Stimulated activated CD4-positive, alpha-beta T cell treated with anti-CD3 and anti-CD28 coated beads, Interleukin-2, amount 100 ng/mL, for 24 hours (primary cell): ENCODE measurements at regions not wholly inside any gene's neighbourhood (a gene's known extent, or its start where the extent isn't known, plus 50 kb on each side); places are given as distances from the start of the nearest gene placed in this dataset.
"Not testable (repeated sequence)": the region's sequence is repeated elsewhere in the genome, so short reads cannot be mapped to it uniquely, and the experiment has no call there.

Experiments
- DNase-seq, 2 donors: peaks; one replicate each; pipeline ENCODE4 v3.0.0-alpha.2; 2020

DNA sequence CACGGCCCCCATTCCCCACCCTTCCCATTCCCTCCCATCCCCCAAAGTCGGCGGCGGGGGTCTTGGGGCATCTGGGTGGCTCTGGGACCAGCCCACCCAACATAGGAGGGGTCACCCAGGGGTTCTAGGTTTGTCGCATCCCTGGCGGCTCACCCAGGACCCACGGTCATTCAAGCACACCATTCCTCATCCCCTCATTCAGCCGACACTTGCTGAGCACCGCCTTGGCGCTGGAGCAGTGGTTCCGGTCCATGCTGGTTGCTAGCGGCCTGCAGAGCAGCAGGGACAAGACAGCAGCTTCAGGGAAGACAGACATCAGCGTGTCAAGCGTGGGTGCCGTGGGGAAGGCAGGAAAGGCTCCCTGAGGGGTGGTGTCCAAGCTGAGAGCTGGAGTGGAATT is 50.5 kb upstream of the OTOS start:
- DNase-seq: no peak

DNA sequence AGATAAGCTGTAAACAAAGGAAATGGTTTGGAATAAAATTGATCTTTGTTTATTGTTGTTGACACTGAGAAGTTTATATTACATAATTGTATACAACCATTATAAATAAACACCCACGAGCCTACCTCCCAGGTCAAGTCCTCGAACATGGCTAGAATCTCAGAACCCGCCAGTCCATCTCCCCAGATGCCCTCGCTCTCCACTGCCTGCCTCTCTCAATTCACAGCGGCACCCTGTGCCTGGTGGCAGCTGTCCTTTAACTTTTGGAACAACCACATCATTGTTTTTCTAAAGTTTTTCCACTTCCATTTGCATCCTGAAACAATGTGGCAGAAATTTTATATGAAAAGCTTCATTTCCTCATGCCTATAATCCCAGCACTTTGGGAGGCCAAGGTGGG is 52.2 kb upstream of the OTOS start:
- DNase-seq: no peak

DNA sequence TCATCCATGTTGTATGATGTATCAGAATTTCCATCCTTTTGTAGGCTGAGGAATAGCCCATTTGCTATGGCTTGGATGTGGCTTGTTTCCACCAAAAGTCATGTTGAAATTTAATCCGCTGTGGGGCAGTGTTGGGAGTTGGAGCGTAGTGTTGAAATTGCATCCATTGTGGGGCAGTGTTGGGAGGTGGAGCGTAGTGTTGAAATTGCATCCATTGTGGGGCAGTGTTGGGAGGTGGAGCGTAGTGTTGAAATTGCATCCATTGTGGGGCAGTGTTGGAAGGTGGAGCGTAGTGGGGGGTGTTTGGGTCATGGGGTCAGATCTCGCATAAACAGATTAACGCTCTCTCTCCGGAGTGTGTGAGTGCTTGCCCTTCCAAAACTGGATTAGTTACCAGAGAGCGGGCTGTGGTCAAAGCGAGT is 53.9 kb upstream of the OTOS start:
- DNase-seq: not testable (repeated sequence)

DNA sequence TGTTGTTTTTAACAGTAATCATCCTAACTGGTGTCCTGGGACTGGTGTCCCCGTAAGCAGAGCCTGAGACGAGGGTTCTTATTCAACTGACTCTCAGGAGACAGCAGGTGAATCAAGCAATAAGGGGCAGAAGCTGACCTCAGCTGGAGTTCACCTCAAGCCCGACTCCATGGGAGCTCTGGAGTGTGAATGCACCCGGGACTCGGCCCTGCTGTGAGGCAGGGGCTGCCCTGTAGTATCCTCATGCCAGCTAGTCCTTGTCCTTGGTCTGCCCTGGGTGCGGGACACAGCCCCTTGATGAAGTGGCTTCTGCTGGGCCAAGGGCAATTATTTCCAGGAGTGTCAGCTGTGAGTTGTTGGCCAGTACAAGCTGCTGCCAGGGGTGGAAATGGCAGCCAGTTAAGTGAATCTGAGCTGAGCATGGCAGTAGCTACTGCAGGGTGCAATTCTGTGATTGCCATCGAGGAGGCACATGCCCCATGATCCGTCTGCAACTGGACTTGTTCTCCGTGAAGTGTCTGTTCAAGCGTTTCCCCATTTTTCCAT is 54.9 kb upstream of the OTOS start:
- DNase-seq: no peak

DNA sequence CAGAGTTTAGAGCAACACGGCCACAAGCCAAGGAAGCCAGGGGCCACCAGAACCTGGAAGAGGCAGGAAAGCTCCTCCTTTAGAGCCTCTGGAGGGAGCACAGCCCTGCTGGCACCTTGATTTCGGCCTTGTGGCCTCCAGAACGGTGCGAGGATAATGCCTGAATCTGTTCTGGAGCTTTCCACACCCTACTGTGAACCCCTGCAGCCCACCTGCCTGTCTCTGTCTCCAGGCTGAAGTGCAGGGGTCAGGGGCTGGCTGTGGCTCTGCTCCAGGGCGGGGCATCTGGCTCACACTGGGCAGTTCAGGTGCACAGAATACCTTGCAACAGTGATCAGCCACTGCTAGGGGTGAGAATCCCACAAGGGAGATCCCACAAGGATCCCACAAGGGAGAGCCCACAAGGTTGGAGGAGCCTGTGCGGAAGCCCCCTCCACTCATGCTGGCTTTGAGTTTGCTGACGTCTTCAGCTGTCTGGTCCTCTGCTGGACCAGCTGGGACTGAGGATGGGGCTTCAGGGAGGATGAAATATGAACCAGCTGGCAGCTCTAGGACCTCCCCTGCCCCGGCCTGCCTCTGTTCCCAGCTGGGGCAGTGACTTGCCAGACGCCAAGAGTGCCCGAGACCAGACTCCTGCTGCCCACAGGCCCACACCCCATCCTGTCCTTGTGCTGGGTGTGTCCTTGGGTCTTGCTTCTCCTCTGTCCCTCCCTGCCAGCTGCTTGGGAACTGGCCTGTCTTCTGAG is 56.4 kb upstream of the OTOS start:
- no peak for DNase-seq

DNA sequence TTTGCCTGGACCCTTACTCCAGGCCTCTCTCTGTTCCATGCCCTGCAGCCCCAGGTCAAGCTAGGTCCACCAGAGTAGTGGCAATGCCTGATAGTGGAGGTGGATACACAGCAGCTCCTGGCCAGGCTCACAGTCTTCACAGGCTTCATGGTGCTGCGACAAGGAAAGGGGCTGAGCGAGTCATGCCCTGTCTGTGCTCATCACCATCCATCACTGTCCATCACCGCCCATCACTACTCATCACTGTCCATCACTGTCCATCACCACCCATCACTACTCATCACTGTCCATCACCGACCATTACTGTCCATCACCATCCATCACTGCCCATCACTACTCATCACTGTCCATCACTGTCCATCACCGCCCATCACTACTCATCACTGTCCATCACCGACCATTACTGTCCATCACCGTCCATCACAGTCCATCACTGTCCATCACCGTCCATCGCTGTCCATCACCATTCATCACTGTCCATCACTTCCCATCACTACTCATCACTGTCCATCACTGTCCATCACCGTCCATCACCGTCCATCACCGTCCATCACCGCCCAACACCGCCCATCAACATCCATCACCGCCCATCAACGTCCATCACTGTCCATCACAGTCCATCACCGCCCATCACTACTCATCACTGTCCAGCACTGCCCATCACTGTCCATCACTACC is 57.1 kb upstream of the OTOS start:
- DNase-seq: peak in 1 of 2 donors; percentile 2

DNA sequence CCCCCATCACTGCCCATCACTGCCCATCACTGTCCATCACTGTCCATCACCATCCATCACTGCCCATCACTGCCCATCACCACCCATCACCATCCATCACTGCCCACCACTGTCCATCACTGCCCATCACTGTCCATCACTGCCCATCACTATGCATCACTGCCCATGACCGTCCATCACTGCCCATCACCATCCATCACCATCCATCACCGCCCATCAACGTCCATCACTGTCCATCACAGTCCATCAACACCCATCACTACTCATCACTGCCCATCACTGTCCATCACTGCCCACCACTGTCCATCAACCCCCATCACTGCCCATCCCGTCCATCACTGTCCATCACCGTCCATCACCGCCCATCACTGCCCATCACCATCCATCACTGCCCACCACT is 57.8 kb upstream of the OTOS start:
- peak in 1 of 2 donors; percentile 5 for DNase-seq

DNA sequence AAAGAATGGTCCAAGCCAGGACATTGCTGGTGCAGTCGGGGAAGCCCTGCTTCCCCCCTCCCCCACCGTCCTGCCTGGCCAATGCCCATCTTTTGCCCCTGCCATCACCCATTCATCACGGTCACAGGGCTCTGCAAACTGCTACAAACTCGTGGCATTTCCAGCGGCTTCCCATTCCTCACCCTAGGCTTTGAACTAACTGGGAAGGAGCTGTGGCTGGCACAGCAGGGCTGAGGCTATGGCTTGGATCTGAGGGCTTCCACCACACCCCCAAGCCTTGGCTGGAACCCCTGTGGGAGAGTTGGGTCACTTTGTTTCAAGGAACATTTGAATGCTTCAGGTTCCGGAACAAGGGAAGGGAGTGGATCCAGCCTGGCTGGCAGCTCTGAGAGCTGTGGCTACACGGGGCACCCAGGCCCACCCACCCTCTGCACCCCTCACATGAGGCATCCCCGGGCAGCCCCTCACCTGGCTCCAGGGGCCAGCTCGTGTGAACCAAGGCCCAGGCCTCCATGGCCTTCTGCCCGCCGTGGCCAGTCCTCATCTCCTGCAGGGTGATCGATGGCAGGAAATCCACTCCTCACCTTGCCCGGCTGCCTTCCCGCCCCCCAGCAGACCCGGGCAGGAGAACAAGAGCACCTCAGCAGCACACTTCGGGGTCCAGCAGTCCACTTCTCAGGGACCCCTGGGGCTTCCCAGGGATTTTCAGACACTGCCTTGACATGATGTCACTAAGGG is 58.8 kb upstream of the OTOS start:
- peak in 1 of 2 donors; percentile 11 for DNase-seq

DNA sequence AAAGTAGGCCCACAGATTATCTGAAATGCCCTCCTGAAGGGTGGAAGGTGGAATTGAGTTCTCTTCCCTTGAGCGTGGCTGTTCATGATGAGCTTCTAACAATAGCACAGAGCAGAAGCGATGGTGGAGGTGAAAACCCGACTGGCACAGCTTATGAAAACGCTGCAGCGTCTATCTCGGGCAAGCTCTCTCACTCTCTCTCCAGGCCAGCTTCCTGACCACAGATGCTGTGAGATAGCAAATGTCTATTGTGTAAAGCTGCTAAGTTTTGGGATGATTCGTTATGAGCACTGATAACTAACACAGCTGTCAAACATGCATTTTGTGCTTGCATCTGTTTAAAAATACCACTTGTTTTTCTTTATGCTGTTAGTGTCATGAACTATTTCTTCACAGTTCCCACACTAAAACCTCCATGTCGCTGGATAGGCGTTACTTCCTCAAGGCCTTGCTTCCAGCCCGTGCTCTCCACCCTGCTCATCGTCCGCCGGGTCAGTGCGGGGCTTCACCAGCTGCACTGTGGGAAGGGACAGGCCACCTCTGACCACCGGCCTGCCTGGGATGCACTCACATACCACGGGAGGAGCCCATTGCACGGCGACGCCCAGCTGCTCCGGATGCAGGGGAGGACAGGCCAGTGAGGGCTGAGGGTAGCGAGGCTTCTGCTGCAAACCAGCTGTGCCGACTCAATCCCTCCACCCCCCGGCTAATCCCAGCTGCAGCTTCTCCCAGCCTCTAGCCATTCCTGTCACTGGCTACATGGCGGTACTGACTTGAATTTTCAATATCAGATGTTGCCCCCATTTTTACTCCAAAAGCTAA is 60.0 kb upstream of the OTOS start:
- DNase-seq: no peak

DNA sequence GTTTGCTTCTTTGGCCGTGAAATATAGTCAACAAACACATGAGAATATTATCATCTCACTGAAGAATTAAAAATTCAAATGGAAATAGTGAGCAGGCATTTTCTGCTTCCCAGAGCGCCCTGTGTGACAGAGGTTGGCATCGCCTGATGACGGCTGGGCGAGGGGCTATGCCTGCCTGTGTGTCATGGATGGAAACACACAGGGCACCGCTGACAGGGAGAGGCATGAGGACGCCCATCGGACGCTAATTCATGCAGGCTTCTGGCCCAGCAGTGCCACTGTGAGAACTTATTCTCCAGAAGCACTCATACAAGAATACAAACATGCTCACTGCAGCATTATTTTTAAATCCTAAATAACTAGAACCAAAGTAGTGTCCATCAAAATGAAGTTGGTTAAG is 61.4 kb upstream of the OTOS start:
- no peak for DNase-seq

DNA sequence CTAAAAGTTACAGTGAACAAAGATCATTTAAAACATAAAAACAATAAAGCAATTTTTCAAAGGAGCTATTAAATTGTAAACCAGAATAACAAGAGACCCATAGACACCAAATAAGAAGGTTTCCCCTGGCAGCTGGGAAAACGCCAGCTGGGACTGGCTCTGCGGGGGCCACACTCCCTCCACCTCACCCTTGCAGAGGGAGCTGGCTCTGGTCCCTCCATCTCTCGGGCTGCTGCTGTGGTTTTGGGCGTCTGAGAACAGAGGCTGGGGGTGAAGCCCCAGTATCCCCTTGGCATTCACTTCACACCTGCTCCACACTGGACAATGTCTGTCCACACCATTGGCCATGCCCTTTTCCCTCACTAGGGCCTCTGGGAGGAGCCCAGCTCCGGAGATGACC is 62.1 kb upstream of the OTOS start:
- no peak for DNase-seq

DNA sequence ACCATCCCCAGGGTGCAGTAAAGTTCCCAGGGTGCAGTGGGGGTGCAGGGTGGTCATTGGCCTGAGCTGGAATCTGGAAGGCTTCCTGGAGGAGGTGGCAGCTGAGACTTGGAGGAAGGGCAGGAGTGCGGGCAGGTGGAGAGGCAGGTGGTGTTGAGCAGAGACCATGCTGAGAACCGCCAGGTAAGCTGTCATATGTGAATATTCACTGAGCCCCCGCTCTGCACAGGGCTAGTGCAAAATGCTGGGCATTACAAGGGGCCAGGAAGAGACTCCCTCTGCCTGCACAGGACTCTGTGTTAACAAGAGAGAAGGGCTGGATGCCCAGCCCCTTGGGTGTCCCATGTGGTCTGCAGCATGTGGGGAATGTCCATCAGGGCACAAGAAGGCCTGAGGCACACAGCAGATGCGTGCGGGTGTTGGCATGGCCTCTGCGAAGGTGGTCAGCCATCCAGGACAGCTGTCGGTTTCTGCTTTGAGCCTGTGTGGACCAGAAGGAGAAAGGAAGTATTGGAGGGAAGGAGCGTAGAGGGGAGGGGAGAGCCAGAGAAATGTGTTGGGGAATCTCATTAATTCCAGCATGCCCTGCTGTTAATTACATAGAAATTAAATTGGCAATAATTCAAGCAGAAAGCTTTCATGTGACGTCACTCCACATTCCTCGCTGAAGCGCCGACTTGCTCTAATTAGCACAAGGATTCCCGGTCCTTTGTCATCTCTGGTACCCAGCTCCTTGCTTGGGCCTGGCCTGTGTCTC is 62.8 kb upstream of the OTOS start:
- no peak for DNase-seq

DNA sequence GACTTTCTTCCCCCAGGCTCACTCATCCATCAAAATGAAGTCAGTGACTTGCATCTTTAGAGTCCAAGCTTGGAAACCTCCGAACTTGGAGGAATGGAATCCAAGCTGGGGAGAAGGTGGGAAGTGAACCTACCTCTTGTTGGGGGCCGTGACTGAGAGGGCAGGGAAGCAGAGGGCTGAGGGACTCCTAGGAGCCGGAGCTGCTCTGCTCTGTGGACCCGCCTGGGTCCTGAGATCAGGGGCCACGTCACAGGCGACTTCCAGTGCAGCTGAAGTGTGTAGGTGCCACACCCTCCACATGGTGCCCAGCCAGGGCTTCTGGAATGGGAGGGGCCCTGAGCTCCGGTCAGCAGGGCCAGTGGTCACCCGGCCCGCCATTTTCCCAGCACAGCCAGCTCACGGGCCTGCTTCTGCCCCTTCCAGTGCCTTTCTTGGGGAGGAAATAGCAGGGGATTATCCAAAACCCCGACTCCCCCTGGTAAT is 63.4 kb upstream of the OTOS start:
- DNase-seq: no peak

DNA sequence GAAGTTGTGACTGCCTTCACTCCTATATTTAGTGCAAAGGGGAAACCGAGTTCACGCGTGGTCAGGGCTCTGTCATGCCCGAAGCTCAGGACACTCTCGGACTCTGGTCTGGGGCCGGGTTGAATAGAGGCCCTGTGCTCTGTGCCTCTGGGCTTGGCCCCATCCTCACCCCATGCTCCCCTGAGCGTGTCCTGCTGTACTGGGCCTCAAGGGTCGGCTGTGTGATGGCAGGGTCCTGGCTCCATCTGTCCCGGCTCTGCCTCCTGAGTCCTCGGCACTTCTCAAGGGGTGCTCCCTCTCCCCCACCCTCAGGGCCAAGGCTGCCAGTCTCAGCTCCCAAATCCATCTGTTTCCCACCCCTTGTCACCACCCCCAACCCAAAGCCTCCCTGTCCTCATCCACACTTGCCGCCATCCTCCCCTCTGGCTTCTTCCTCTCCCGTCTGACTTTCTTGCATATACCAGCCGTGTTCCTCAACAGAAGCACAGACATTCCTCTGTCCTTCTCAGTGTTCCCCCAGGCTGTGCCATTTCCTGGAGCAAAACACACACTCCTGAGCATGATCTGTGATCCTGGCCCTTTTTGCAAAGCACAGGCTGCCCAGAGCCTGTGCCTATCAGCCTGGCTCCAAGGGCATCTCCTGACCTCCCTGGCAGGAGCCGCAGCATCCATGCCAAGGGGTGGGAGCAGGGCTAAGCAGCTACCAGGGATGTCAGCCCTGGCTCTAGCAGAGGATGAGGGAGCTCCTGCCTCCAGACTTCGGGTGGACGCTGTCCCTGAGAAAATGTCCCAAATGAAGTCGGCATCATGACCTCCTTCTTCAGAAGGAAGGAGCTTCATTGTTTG is 64.2 kb upstream of the OTOS start:
- DNase-seq: no peak

DNA sequence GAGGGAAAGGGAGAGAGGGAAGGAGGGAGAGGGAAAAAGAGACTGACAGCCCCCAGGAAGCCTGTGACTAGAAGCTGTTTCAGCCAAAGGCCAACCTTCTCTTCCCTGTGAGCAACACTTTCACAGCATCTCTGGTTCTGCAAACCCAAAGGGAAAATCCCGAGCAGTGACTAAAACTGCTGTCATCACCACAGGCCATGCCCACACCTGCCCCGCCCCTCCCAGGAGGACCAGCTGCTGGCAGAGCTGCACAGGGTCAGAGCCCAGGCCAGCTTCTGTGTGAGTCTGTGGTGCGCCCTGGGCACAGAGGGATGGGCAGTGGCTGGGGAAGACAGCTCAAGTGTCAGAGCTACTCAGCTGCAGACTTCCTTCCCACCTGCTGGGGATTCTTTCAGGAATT is 64.9 kb upstream of the OTOS start:
- peak; percentile 67 to 78 for DNase-seq

DNA sequence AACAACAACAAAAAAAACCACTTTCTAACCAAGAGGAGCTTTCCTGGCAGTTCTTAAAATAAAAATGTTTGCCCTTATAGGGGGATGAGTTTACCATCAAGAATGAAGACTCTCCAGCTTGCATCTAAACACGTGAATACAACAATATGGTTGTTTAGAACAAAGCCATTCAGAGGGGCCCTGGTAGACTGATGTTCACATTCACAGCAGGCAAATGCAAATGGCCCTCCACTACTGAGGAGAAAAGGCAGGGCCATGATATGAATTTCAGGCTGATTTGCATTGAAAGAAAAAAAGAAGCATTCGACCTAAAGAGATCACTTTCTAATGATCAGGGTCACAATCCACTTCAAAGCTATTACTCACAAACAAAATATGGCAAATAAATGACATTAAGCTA is 65.3 kb upstream of the OTOS start:
- no peak for DNase-seq

DNA sequence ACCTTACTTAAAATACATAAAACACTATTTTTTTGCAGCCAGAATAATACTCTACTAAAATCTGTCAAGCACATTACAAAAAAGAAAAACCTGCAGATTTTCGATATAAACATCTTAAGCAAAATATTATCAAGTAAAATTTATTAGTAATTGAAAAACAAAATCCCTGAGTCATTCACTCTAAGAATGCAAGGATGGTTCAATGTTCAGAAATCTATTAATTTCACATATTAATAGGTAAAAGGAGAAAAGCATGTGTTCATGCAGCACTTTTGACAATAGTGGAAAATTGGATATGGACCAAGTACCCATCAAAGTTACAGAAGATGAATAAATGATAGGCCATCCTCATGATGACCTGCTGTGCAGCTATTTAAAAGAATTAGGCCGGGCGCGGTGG is 66.2 kb upstream of the OTOS start:
- DNase-seq: no peak

DNA sequence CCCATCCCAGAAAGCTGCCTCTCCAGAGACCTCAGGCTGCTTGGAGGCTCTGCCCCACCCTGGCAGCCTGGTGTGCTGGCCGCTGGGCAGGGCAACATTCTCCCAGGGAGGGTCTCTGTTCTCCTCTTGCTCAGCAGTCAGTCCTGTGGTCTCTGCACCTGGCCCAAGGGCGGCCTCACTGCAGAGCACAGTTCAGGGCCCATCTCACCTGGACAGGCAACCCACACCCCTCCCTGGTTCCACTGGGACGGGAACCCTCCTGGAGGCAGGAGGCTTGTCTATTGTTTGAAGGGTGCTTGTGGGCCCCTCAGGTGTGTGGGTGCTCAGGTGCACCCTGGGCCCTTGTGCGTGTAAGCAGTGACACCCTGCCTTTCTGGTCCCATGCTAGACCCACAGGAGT is 67.2 kb upstream of the OTOS start:
- no peak for DNase-seq

DNA sequence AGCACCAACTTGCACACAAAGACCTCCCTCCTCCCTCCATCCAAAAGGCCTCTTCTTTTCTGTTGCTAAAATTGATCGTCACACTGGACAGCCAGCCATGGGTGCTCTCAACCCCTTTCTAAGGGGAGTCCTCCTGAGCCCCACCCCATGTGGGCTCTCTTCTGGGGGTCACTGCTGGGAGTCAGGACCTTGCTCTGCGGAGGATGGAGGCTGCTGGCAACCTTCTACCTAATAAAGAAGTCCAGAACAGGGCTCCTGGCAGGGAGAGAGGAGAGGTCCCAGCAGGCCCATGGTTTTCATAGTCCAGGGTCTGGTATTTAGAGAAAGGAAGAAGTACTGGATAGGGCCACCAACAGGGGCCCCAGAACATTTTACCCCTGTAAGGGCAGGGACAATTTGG is 67.6 kb upstream of the OTOS start:
- no peak for DNase-seq

DNA sequence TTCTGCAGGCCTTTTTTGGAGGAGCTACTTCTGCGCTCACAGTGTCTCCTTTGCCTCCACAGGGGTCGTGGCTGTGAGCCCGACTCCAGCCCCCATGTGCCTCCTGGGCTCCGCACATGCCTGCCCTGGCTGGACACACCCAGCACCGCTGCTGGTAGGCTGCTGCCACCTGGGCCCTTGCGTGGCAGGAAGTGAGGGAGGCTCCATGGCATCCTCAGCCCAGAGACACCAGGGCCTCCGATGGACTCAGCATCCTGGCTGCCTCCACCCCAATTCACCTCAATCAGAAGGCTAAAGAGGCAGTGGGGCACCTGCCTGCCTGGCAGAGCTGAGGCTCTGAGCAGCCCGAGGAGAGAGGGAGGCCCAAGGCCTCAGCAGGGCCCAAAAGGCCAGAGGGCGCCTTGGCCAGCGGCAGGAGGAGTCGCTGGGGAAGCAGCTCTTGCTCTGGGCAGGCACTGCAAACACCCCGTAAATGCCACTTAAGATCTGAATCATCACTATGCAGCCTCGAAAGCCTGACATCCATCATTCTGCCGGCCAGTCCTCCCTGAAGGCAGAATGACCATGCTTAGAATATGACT is 68.3 kb upstream of the OTOS start:
- no peak for DNase-seq

DNA sequence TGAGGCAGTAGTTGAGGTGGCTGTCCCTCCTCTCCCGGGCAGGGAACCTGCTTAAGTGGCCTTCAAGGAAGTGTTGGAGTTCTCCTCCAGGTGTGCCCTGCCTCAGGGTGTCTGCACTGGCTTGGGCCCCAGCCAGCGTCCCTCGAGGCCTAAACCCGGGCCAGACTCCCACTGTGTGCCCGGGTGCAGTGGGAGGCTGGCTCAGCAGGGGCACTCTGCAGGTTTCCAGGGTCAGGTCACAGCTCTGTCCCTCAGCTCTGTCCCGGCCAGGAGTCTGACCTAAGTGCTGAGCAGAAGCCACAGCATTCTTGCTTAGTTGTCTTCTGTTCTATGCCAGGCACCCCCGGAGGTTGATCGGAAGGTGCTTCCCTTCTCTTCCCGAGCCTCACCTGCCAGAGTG is 69.0 kb upstream of the OTOS start:
- DNase-seq: no peak
